ENCODE measurements at regions not wholly inside any gene's neighbourhood (a gene's known extent, or its start where the extent isn't known, plus 50 kb on each side); places are given as distances from the start of the nearest gene placed in this dataset.

DNA sequence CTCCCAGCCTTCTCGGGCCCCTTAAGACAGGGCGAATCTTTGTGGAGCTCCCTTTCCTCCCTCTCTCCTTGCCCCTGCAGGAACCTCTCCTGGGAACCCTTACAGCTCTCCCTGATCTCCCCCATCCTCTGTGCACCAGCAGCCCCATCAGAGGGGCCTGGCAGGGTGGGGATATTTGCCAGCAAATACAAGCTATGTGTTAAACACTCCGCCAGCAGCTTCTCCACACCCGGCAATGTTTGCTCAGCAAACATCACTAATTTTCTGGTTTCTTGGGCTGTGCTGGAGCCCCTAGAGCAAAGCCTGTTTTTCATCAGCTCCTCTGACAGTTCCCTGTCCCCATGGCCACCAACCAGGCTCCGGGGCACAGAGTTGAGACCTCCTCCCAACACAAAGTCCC is 147.5 kb upstream of the LHX5 start:
- DNase-seq = no peak
- TF ChIP-seq, protein P1, sequence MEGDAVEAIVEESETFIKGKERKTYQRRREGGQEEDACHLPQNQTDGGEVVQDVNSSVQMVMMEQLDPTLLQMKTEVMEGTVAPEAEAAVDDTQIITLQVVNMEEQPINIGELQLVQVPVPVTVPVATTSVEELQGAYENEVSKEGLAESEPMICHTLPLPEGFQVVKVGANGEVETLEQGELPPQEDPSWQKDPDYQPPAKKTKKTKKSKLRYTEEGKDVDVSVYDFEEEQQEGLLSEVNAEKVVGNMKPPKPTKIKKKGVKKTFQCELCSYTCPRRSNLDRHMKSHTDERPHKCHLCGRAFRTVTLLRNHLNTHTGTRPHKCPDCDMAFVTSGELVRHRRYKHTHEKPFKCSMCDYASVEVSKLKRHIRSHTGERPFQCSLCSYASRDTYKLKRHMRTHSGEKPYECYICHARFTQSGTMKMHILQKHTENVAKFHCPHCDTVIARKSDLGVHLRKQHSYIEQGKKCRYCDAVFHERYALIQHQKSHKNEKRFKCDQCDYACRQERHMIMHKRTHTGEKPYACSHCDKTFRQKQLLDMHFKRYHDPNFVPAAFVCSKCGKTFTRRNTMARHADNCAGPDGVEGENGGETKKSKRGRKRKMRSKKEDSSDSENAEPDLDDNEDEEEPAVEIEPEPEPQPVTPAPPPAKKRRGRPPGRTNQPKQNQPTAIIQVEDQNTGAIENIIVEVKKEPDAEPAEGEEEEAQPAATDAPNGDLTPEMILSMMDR (IDR thresholded peaks at IDR 0.05; ENCODE audit: partially characterized antibody, unreplicated experiment) = no peak
- peaks cover 6% of the 10 kb centered on the region for H3K27me3 Mint-ChIP-seq (ENCODE audit: unreplicated experiment)

DNA sequence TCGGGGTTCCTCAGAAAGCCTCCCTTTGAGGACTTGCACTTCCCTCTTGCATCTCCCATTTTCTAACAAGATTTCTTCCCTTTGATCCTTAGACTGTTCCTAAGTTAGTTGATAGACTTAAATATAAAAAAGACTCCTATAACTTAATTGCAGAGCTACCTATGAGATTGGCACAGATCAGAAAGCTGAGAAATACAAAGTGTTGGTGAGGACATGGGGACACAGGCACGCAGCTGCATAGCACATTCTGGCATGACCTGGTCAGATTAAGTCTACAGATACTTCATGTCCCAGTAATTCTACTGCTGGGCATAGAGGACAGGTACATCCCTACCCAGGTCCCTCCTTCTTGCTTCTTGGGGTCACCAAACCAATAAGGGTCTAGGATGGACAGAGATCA is 141.7 kb upstream of the LHX5 start:
- Mint-ChIP-seq H3K4me3 (ENCODE audit: unreplicated experiment) (no peak overlapping the region), H3K27ac (ENCODE audit: unreplicated experiment) (no peak overlapping the region), H3K4me1 (ENCODE audit: low read depth, unreplicated experiment) (no peaks in the 10 kb centered on the region), H3K27me3 (ENCODE audit: unreplicated experiment) (peaks cover 2% of the 10 kb centered on the region), H3K36me3 (ENCODE audit: unreplicated experiment) (no peaks in the 10 kb centered on the region), H3K9me3 (ENCODE audit: unreplicated experiment) (peaks cover 3% of the 10 kb centered on the region)
- TF ChIP-seq, protein P1 (IDR thresholded peaks at IDR 0.05; ENCODE audit: partially characterized antibody, unreplicated experiment) = no peak
- DNase-seq = no peak

More for the DNA sequence above, 147.5 kb upstream of the LHX5 start:
- Mint-ChIP-seq H3K27ac (ENCODE audit: unreplicated experiment) (no peak overlapping the region), H3K4me3 (ENCODE audit: unreplicated experiment) (no peak overlapping the region), H3K36me3 (ENCODE audit: unreplicated experiment) (no peaks in the 10 kb centered on the region), H3K9me3 (ENCODE audit: unreplicated experiment) (peaks cover 4% of the 10 kb centered on the region), H3K4me1 (ENCODE audit: low read depth, unreplicated experiment) (peaks cover 8% of the 10 kb centered on the region)

DNA sequence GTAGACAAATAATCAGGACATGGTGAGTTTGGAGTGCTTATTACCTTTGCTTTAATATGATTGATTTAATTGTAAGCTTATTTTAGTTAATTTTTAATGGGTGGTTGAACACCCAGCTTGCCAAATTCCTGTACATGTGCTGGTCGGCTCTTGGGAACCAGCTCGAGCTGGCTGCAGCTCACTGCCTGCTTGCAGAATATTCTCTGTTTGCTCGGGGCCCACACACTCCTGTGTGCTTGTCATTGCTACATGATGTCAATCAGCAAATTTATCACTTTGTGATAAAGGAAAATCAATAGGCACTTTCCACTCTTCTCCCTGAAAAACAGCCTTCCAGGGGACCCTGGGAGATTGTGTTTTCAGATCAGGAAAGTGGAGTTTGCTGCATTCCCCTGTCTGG is 141.1 kb upstream of the LHX5 start:
- DNase-seq = no peak
- peaks cover 3% of the 10 kb centered on the region for H3K9me3 Mint-ChIP-seq (ENCODE audit: unreplicated experiment)
- no peaks in the 10 kb centered on the region for H3K4me1 Mint-ChIP-seq (ENCODE audit: low read depth, unreplicated experiment)
- H3K4me3 Mint-ChIP-seq (ENCODE audit: unreplicated experiment) = no peak overlapping the region
- no peaks in the 10 kb centered on the region for H3K36me3 Mint-ChIP-seq (ENCODE audit: unreplicated experiment)
- TF ChIP-seq, protein P1 (IDR thresholded peaks at IDR 0.05; ENCODE audit: partially characterized antibody, unreplicated experiment) = no peak
- no peak overlapping the region for H3K27ac Mint-ChIP-seq (ENCODE audit: unreplicated experiment)
- H3K27me3 Mint-ChIP-seq (ENCODE audit: unreplicated experiment) = peaks cover 2% of the 10 kb centered on the region

DNA sequence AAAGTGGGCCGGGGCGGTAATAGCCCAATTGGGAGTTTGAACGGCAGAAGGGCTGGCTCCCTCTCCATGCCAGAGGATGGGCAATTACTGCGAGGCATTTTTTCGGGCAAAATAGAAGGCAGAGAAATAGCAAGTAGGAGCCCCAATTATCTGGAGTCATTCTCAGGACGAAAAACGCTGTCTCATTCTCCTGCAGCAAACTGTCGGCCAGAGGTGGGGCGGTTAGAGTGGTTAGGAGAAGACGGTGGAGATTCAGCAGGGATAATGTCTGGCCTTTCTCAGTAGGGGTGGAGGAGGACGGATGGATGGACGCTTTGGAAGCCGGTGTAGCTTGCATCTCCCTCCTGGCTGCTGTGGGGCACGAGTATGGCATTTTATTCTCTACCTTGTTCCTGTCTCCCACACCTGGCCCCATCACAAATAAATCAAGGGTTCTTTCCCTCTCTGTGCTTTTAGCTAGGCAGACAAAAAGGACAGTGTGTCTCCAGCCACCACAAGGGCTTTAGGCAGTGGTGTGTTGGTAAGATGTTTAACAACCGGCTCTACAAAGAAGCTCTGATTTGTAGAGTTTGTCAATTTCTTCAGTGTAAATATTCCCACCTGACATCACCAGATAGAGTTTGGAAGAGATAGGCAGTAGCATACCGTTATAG is 140.5 kb upstream of the LHX5 start:
- Mint-ChIP-seq H3K4me3 (ENCODE audit: unreplicated experiment) (no peak overlapping the region), H3K4me1 (ENCODE audit: low read depth, unreplicated experiment) (no peaks in the 10 kb centered on the region), H3K27ac (ENCODE audit: unreplicated experiment) (no peak overlapping the region), H3K9me3 (ENCODE audit: unreplicated experiment) (peaks cover 3% of the 10 kb centered on the region), H3K36me3 (ENCODE audit: unreplicated experiment) (no peaks in the 10 kb centered on the region), H3K27me3 (ENCODE audit: unreplicated experiment) (peaks cover 3% of the 10 kb centered on the region)
- TF ChIP-seq, protein P1 (IDR thresholded peaks at IDR 0.05; ENCODE audit: partially characterized antibody, unreplicated experiment) = no peak
- DNase-seq = no peak

DNA sequence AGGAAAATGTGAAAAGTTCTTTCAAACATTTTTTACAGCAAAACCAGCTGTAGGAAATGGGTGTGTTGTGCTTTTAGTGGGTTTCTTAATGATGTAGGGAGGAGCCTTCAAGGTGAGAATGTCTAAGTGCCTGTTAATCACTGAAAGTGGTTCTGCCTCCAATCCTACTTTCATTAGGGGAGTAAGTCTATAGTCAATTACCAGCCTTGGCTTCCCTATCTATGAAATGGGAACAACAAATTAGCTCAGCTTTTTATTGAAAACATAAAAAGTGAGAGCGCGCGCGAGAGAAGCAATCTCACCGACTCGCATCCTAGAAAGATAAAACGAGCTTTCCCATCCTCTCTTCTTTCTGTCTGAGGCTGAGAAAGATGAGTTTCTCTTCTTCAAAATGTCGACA is 140.0 kb upstream of the LHX5 start:
- H3K9me3 Mint-ChIP-seq (ENCODE audit: unreplicated experiment) = peaks cover 3% of the 10 kb centered on the region
- H3K36me3 Mint-ChIP-seq (ENCODE audit: unreplicated experiment) = no peaks in the 10 kb centered on the region
- H3K27ac Mint-ChIP-seq (ENCODE audit: unreplicated experiment) = no peak overlapping the region
- H3K27me3 Mint-ChIP-seq (ENCODE audit: unreplicated experiment) = peaks cover 3% of the 10 kb centered on the region
- H3K4me3 Mint-ChIP-seq (ENCODE audit: unreplicated experiment) = no peak overlapping the region
- no peak for DNase-seq
- TF ChIP-seq, protein P1 (IDR thresholded peaks at IDR 0.05; ENCODE audit: partially characterized antibody, unreplicated experiment) = no peak
- no peaks in the 10 kb centered on the region for H3K4me1 Mint-ChIP-seq (ENCODE audit: low read depth, unreplicated experiment)
